ENCODE measurements at regions not wholly inside any gene's neighbourhood (a gene's known extent, or its start where the extent isn't known, plus 50 kb on each side); places are given as distances from the start of the nearest gene placed in this dataset.
A peak's percentile ranks its signal among the peaks of the same experiment; 100 is the strongest.

DNA sequence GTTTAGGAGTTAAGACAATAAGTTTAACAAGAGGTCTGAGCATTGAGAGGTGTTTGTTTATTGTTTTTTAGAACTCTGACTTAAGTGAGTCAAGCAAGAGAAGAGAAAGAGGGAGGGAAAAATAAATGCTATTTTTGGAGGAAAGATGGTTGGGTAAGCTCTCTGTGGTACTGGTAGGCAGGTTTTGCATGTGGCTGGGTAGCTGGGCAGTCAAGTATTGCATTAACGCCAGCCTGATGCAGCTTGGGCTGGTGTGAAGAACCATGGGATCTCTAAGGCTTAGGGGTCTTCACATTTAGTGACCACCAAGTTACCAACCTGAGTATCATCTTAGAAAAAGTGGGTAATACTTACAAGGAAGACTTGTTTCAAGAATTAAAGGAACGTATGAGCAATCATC lies 534.5 kb upstream of the SEMA6D start:
- no peak overlapping the region for H3K27ac ChIP-seq
- no peak overlapping the region for H3K4me3 ChIP-seq
- no peak for DNase-seq (ENCODE audit: low spot score)
- TF ChIP-seq, protein P1, sequence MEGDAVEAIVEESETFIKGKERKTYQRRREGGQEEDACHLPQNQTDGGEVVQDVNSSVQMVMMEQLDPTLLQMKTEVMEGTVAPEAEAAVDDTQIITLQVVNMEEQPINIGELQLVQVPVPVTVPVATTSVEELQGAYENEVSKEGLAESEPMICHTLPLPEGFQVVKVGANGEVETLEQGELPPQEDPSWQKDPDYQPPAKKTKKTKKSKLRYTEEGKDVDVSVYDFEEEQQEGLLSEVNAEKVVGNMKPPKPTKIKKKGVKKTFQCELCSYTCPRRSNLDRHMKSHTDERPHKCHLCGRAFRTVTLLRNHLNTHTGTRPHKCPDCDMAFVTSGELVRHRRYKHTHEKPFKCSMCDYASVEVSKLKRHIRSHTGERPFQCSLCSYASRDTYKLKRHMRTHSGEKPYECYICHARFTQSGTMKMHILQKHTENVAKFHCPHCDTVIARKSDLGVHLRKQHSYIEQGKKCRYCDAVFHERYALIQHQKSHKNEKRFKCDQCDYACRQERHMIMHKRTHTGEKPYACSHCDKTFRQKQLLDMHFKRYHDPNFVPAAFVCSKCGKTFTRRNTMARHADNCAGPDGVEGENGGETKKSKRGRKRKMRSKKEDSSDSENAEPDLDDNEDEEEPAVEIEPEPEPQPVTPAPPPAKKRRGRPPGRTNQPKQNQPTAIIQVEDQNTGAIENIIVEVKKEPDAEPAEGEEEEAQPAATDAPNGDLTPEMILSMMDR (IDR thresholded peaks at IDR 0.05) = no peak

DNA sequence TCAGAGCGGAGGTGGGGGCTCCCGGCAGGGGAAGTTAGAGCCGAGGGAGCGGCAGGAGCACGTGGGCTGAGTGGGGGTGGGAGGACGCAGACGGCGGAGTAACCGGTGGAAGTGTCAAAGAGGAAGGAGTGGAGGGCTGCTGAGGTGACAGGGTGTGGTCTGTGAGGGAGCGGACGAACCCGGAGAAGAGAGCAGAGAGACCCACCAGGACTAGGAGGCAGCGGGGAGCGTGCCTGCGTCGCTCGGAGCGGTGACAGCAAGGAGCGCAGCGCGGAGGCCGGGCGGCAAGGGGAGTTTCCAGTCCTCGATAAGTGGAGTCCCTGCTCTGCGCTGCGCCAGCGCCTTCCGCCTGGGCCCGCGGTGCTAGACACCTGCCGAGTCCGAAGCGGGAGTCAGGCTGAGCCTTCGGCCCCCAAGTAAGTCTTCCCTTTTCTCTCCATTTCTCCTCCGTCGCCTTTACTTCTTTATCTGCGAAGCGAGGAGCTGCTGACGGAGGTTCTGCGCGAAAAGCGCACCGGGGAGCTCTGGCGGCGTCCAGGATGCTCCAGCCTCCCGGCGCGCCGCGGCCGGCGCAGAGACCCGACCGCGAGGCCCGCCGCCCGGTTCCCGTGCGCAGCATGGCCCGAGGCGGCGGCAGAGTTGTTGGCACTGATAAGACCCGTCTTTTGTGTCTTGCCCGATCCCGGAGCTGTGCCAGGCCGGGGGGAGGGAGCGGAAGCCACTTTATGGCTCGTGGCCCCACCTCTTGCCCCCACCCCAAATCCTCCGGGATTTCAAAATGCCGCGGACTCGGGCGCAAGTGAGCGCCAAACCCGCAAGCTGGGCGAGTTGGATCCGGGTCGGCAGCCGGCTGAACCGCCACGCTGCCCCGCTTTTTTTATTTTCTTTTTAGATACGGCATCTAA lies 533.0 kb upstream of the SEMA6D start:
- Histone ChIP-seq H3K27ac (no peak overlapping the region), H3K4me3 (peak overlapping the region; percentile 71)
- TF ChIP-seq, protein P1 (IDR thresholded peaks at IDR 0.05) = no peak
- no peak for DNase-seq (ENCODE audit: low spot score)

DNA sequence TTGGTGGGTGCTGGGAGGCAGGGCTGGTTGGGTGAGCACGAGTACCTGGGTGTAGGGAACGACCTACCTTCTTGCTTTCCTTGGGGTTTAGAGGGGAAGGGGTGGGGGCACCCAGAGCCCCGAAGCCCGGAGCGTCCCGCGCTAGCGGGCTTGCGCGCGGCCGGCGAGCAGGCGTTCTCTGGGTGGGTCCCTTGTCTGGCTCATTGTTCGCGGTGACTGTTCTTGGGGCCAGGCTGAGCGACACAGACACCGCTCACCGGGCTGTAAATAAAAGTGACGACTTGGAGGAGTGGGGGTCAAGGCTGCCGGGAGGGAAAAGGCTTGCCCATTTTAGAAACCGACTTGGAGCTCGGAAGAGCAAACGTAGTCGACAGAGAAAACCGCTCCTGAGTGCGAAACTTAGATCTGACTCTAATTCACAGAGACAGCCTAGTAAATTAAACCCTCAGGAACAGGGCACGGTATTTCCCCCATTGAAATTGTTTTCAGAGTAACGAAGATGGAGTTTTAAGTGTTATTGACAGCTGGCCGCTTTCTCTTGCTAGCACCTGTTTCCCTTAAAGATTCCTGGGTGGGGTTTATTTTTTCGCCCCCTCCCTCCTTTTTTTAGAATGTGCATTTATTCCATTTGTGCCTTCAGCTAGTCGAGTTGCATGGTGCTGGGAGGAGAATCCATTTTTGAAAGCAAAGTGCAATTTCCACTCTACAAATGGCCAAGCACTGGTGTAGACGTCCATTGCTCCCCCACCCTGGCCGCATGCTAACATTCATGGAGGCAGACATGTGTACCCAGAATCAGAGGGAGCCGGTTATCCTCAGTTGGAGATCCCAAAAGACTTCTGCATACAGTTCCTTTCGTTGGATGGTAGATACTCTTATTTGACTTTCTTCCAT lies 532.1 kb upstream of the SEMA6D start:
- TF ChIP-seq, protein P1 (IDR thresholded peaks at IDR 0.05) = no peak
- Histone ChIP-seq H3K27ac (no peak overlapping the region), H3K4me3 (peak overlapping the region; percentile 71)
- no peak for DNase-seq (ENCODE audit: low spot score)

DNA sequence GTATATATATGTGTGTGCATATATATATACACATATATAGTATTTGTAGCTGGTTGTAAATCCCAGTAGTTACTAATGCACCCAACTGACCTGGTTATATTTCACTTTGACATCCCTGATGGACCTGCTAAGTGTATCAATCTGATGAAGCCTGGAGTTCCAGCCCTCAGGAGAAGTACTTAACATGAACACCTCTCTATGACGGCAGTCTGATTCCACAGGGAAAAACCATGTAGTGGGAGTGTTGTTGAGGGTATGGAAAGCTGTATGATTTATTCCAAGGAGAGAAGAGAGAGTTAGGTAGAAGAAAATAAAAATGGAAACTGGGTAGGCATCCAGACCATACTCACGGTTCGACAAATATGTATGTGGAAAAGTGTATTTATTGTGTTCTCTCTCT lies 531.2 kb upstream of the SEMA6D start:
- no peak overlapping the region for H3K4me3 ChIP-seq
- H3K27ac ChIP-seq = no peak overlapping the region
- no peak for DNase-seq (ENCODE audit: low spot score)
- TF ChIP-seq, protein P1 (IDR thresholded peaks at IDR 0.05) = no peak

DNA sequence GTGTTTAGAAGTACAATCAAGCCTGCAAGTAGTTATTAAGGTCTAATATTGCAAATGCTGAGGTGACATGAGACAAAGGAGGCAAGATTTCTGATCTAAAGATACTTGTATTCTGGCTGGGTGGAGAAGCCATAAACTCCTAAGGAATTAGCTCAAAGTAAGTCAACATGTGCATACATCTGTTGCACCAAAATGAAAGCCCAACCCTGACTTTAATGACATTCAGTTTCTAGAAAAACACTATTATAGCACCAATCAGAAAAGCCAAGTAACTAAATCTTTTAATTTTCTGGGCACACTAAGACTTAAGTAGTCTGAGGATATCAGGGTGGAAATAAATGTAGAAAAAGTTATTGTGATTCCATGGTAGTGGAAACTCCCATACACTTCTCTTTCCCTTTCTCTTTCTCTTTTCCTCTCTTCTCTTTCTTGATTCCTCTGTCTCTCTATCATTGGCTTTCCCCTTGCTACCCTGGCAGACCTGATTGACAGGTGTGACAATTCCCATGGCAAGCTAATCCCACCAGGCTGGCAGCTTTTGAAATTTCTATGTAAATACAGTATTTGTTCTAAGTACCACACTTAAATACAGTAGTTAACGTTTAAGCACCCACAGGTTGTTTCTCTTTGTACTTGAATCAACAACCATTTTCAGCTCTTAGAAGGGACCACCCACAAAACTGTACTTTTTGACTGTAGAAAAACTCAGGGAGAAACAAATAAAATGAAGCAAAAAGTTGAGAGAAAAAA lies 528.4 kb upstream of the SEMA6D start:
- no peak for DNase-seq (ENCODE audit: low spot score)
- no peak overlapping the region for H3K27ac ChIP-seq
- TF ChIP-seq, protein P1 (IDR thresholded peaks at IDR 0.05) = no peak
- no peak overlapping the region for H3K4me3 ChIP-seq

DNA sequence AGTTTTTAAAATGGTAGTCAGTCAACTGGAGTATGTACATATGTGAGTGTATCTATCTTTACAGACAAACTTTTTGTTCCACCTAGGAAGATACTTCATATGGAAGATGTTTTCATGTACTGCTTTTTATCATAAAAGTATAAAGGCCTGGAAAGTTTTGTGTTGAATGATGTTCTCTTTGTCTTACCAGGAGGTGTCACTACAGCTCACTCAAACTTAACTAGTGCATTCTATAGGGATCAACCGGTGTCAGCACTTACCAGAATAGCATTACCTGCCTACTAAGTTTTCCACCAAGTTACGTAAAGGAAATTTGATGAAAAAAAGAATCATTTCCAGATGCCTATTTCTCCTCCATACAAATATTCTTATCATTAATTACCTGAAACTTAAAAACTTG lies 522.6 kb upstream of the SEMA6D start:
- TF ChIP-seq, protein P1 (IDR thresholded peaks at IDR 0.05) = no peak
- H3K4me3 ChIP-seq = no peak overlapping the region
- H3K27ac ChIP-seq = no peak overlapping the region
- no peak for DNase-seq (ENCODE audit: low spot score)

All from coronary artery (tissue), 2 donors.